GM12875 (cell line): ENCODE measurements at regions not wholly inside any gene's neighbourhood (a gene's known extent, or its start where the extent isn't known, plus 50 kb on each side); places are given as distances from the start of the nearest gene placed in this dataset.
A peak's percentile ranks its signal among the peaks of the same experiment; 100 is the strongest.
"Not testable (repeated sequence)": the region's sequence is repeated elsewhere in the genome, so short reads cannot be mapped to it uniquely, and the experiment has no call there.

ENCODE experiments used
- H3K4me3 ChIP-seq: one replicate; pipeline ENCODE4 v1.5.1; 2011; ENCODE audit warnings: low read depth, low read length, control low read depth
- TF ChIP-seq, protein P1 (sequence below): IDR thresholded peaks from 2 replicates; pipeline ENCODE4 v1.5.1; 2011; ENCODE audit warnings: low read depth, mild to moderate bottlenecking, control low read depth, inconsistent platforms, low read length, moderate library complexity, borderline replicate concordance; ENCODE audit not compliant: insufficient read depth

DNA sequence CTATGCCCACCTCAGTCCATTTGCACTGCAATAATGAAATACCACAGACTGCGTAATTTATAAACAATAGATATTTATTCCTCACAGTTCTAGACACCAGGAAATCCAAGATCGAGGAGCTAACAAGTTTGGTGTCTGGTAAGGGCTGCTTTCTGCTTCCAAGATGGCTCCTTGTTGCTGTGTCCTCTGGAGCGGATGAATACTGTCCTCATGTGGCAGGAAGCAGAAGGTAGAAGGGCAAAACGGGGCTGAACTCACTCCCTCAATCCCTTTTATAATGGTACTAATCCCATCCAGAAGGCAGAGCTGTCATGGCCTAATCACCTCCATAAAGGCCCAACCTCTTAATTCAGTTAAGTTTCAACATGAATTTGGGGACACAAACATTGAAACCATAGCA, 75.3 kb downstream of the P2RY1 start:
- TF ChIP-seq, protein P1, sequence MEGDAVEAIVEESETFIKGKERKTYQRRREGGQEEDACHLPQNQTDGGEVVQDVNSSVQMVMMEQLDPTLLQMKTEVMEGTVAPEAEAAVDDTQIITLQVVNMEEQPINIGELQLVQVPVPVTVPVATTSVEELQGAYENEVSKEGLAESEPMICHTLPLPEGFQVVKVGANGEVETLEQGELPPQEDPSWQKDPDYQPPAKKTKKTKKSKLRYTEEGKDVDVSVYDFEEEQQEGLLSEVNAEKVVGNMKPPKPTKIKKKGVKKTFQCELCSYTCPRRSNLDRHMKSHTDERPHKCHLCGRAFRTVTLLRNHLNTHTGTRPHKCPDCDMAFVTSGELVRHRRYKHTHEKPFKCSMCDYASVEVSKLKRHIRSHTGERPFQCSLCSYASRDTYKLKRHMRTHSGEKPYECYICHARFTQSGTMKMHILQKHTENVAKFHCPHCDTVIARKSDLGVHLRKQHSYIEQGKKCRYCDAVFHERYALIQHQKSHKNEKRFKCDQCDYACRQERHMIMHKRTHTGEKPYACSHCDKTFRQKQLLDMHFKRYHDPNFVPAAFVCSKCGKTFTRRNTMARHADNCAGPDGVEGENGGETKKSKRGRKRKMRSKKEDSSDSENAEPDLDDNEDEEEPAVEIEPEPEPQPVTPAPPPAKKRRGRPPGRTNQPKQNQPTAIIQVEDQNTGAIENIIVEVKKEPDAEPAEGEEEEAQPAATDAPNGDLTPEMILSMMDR: peak; percentile 36; the same call in 1 of the 2 replicates
- no peak overlapping the region for H3K4me3 ChIP-seq

DNA sequence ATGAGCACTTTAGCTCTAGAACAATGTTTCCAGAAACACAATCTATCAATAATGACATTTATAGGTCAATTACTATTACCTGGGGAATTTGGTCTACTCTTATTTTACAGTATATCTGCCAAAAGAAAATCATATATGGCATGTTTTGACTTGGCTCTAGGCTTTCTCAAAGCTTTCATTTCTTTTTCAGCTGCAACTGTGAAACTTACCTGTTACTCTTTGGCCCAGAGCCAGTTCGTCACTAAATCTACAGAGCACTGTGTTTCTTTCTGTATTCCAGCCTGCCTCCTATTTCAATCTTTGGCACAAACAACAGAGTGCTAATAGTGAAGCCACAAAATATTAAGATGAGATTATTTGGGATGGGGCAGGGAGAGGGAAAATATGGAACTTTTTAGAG, 76.0 kb downstream of the P2RY1 start:
- TF ChIP-seq, protein P1: no peak
- H3K4me3 ChIP-seq: no peak overlapping the region

DNA sequence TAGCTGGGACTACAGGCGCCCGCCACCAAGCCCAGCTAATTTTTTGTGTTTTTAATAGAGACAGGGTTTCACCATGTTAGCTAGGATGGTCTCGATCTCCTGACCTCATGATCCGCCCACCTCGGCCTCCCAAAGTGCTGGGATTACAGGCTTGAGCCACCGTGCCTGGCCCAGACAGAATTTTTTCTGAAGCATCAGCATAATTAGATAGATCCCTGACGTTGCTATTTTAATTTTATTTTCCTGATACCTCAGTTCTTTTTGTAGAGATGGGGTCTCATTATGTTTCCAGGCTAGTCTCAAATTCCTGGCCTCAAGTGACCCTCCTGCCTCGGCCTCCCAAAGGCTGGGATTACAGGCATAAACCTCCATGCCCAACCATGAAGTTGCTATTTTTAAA, 79.8 kb downstream of the P2RY1 start:
- H3K4me3 ChIP-seq: not testable (repeated sequence)

DNA sequence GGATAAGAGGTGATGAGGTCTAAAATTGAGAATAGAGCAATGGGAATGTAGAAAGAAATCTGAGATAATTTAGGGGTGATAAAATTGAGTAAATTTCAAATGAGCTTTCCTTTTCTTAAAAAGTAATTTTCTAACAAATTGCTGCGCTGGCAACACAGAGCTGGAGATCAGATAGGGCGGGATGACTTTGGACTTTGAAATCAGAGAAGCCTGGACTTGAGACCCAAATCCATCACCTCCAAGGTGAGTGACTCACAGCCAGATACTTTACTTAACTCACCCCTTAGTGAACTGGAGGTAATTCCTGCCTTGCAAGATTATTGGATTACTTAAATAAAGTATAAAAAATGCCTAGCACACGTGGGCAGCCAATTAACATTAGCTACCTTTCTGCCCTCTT, 80.8 kb downstream of the P2RY1 start:
- no peak overlapping the region for H3K4me3 ChIP-seq
- TF ChIP-seq, protein P1: no peak

DNA sequence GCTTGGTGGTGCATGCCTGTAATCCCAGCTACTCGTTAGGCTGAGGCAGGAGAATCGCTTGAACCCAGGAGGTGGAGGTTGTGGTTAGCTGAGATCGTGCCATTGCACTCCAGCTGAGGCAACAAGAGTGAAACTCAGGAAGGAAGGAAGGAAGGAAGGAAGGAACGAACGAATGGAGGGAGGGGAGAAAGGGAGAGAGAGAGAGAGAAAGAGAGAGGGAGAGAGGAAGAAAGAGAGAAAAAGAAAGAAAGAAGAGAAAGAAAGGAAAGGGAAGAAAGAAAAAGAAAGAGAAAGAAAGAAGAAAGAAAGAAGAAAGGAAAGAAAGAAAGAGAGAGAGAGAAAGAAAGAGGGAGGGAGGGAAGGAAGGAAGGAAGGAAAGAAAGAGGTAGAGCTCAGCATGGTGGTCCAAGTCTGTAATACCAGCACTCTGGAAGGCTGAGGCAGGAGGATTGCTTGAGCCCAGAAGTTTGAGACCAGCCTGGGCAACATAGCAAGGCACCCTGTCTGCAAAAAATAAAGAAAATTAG, 81.9 kb downstream of the P2RY1 start:
- H3K4me3 ChIP-seq: no peak overlapping the region

DNA sequence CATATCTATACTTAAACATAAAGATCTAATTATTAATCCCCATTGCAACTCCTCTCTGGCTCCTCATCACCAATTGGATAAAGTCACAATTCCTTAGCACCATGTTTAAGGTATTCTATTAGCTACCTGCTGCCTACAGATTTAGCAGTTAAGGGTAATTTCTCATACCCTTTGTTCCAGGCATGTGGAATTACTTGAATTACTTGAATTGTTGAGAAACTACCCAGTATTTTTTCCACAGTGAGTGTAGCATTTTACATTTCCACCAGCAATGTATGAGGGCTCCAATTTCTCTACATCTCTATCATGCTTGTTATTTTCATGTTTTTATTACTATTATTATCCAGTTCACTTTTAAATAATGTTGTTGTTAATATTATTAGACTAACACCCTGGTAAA, 86.4 kb downstream of the P2RY1 start:
- TF ChIP-seq, protein P1: no peak

More for the DNA sequence above, 81.9 kb downstream of the P2RY1 start:
- TF ChIP-seq, protein P1: no peak

DNA sequence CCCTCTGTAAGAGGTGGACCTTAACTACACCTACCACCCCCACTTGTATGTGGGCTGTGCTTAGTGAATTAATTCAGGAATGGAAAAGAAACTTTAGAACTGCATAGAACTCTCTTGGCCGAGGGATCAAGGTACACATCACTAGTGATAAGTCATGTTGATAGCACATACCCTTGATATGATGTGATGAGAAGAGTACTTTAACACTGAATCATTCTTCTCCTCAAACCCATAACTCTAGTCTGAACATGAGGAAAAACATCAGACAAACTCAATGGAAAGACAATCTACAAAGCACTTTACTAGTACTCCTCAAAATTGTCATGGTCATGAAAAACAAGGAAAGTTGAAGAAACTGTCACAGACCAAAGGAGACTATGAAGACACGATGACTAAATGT, 87.6 kb downstream of the P2RY1 start:
- TF ChIP-seq, protein P1: no peak

More for the DNA sequence above, 86.4 kb downstream of the P2RY1 start:
- no peak overlapping the region for H3K4me3 ChIP-seq

DNA sequence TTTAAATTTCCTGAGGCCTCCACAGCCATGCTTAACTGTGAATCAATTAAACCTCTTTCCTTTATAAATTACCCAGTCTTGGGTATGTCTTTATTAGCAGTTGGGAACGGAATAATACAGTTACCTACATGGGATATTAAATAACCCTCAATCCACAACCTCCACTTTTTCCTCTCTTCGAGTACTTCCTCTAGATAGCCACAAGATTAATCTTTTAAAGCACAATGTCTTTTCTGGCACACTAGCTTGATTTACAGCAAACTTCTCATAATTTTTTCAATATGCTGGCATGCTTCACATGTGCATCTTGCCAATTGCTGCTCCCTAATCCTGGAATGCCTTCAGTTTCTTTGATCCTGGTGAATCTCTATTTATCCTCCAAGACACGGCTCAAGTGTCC, 92.2 kb downstream of the P2RY1 start:
- TF ChIP-seq, protein P1: no peak
- no peak overlapping the region for H3K4me3 ChIP-seq

More for the DNA sequence above, 87.6 kb downstream of the P2RY1 start:
- no peak overlapping the region for H3K4me3 ChIP-seq
